ENCODE measurements at regions not wholly inside any gene's neighbourhood (a gene's known extent, or its start where the extent isn't known, plus 50 kb on each side); places are given as distances from the start of the nearest gene placed in this dataset.

- no peak for ATAC-seq
- no peak overlapping the region for H3K4me3 ChIP-seq
- no peaks in the 10 kb centered on the region for H3K36me3 ChIP-seq (ENCODE audit: low read depth)
- H3K4me1 ChIP-seq (ENCODE audit: low read depth), result no peaks in the 10 kb centered on the region
- TF ChIP-seq, protein P1, sequence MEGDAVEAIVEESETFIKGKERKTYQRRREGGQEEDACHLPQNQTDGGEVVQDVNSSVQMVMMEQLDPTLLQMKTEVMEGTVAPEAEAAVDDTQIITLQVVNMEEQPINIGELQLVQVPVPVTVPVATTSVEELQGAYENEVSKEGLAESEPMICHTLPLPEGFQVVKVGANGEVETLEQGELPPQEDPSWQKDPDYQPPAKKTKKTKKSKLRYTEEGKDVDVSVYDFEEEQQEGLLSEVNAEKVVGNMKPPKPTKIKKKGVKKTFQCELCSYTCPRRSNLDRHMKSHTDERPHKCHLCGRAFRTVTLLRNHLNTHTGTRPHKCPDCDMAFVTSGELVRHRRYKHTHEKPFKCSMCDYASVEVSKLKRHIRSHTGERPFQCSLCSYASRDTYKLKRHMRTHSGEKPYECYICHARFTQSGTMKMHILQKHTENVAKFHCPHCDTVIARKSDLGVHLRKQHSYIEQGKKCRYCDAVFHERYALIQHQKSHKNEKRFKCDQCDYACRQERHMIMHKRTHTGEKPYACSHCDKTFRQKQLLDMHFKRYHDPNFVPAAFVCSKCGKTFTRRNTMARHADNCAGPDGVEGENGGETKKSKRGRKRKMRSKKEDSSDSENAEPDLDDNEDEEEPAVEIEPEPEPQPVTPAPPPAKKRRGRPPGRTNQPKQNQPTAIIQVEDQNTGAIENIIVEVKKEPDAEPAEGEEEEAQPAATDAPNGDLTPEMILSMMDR (IDR thresholded peaks at IDR 0.05), result no peak
- DNase-seq, result no peak
- peaks cover 14% of the 10 kb centered on the region for H3K9me3 ChIP-seq
- intact Hi-C loops (cut with DNase I, micrococcal nuclease), result no loop called here
These were observed 512.0 kb upstream of the PCDH20 start for GRCh38 chr13:61927648-61928047.

- no peak for ATAC-seq
- TF ChIP-seq, protein P1 (IDR thresholded peaks at IDR 0.05), result no peak
These were observed 503.2 kb upstream of the PCDH20 start for GRCh38 chr13:61918841-61919240.

GRCh38 chr13:61916483-61916882 lies 500.8 kb upstream of the PCDH20 start:
- H3K4me1 ChIP-seq (ENCODE audit: low read depth), result no peaks in the 10 kb centered on the region
- H3K4me3 ChIP-seq, result no peak overlapping the region
- DNase-seq (no peak), ATAC-seq (no peak)
- TF ChIP-seq, protein P1 (IDR thresholded peaks at IDR 0.05), result no peak
- H3K9me3 ChIP-seq, result peaks cover 7% of the 10 kb centered on the region
- H3K36me3 ChIP-seq (ENCODE audit: low read depth), result no peaks in the 10 kb centered on the region
- intact Hi-C loops (cut with DNase I, micrococcal nuclease), result no loop called here

More at GRCh38 chr13:61918841-61919240, 503.2 kb upstream of the PCDH20 start:
- no peaks in the 10 kb centered on the region for H3K4me1 ChIP-seq (ENCODE audit: low read depth)
- H3K9me3 ChIP-seq, result peaks cover 22% of the 10 kb centered on the region
- H3K36me3 ChIP-seq (ENCODE audit: low read depth), result no peaks in the 10 kb centered on the region
- no peak overlapping the region for H3K4me3 ChIP-seq
- DNase-seq, result no peak
- intact Hi-C loops (cut with DNase I, micrococcal nuclease), result no loop called here

- Histone ChIP-seq H3K36me3 (ENCODE audit: low read depth) (no peaks in the 10 kb centered on the region), H3K4me1 (ENCODE audit: low read depth) (no peaks in the 10 kb centered on the region)
- TF ChIP-seq, protein P1 (IDR thresholded peaks at IDR 0.05), result no peak
These were observed 497.5 kb upstream of the PCDH20 start for GRCh38 chr13:61913183-61913582.

DNA sequence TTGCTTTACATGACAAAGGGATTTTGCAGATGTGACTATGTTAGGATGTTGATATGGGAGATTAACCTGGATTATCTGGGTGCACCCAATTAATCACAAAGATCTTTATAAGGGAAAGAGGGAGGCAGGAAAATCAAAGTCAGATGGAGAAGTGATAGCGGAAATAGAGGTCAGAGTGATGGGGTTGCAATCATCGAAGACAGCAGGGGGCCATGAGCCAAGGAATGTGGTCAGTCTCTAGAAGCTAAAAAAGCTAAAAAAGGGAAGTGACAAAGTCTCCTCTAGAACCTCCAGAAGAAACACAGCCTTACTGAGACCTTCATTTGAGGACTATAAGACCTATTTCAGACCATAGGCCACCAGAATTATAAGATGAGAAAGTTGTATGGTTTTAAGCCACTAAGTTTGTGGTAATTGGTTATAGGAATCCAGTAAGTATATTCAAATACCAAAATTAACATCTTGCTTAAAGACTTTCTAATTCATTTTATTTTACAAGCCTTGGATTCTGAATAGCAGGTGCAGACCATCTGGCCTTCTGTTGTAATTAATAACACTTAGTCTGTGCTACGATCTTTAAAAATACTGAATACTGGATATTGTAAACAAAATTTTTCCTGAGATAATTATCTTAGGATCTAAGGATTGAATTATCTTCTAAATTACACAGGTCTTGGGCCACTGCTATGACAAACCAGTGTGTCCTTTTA lies 493.4 kb upstream of the PCDH20 start:
- Histone ChIP-seq H3K36me3 (ENCODE audit: low read depth) (no peaks in the 10 kb centered on the region), H3K9me3 (no peaks in the 10 kb centered on the region), H3K4me1 (ENCODE audit: low read depth) (no peaks in the 10 kb centered on the region), H3K4me3 (no peak overlapping the region)
- intact Hi-C loops (cut with DNase I, micrococcal nuclease), result no loop called here
- TF ChIP-seq, protein P1 (IDR thresholded peaks at IDR 0.05), result no peak
- DNase-seq, result no peak
- ATAC-seq, result no peak

More at GRCh38 chr13:61913183-61913582, 497.5 kb upstream of the PCDH20 start:
- ATAC-seq (no peak), DNase-seq (no peak)
- H3K4me3 ChIP-seq, result no peak overlapping the region
- intact Hi-C loops (cut with DNase I, micrococcal nuclease), result no loop called here
- H3K9me3 ChIP-seq, result no peaks in the 10 kb centered on the region

All from mucosa of descending colon (tissue), 3 donors.